HEK293T (cell line): ENCODE measurements at regions not wholly inside any gene's neighbourhood (a gene's known extent, or its start where the extent isn't known, plus 50 kb on each side); places are given as distances from the start of the nearest gene placed in this dataset.

Source experiments
- ARNT ChIP-seq: fragments of 450-650 bp; IDR thresholded peaks from 2 replicates; pipeline ENCODE4 v1.6.1; 2017; ENCODE audit warnings: mild to moderate bottlenecking
- BHLHE40 ChIP-seq: fragments of 450-650 bp; IDR thresholded peaks from 2 replicates; pipeline ENCODE4 v1.6.1; 2016; ENCODE audit warnings: mild to moderate bottlenecking, moderate library complexity, borderline replicate concordance
- CTBP1 ChIP-seq: fragments of 450-650 bp; IDR thresholded peaks from 2 replicates; pipeline ENCODE4 v1.6.1; 2016; ENCODE audit warnings: borderline replicate concordance
- ELF4 ChIP-seq: fragments of 450-650 bp; IDR thresholded peaks from 2 replicates; pipeline ENCODE4 v1.6.1; 2017; ENCODE audit warnings: antibody characterized with exemption
- FOXA1 ChIP-seq: fragments of 450-650 bp; IDR thresholded peaks from 2 replicates; pipeline ENCODE4 v1.6.1; 2016; ENCODE audit warnings: mild to moderate bottlenecking
- FOXK2 ChIP-seq: fragments of 450-650 bp; IDR thresholded peaks from 2 replicates; pipeline ENCODE4 v1.6.1; 2016; ENCODE audit warnings: mild to moderate bottlenecking
- LEF1 ChIP-seq: fragments of 450-650 bp; IDR thresholded peaks from 2 replicates; pipeline ENCODE4 v1.6.1; 2017; ENCODE audit warnings: mild to moderate bottlenecking, borderline replicate concordance
- PKNOX1 ChIP-seq: fragments of 450-650 bp; IDR thresholded peaks from 2 replicates; pipeline ENCODE4 v1.6.1; 2016
- SP1 ChIP-seq: fragments of 450-650 bp; IDR thresholded peaks from 2 replicates; pipeline ENCODE4 v1.6.1; 2017
- TARDBP ChIP-seq: fragments of 450-650 bp; IDR thresholded peaks from 2 replicates; pipeline ENCODE4 v1.6.1; 2016

GRCh38 chr11:121696931-121697670, 244.3 kb upstream of the SORL1-AS1 start:
- TF ChIP-seq SP1 (no peak), FOXK2 (no peak), FOXA1 (no peak), CTBP1 (no peak), PKNOX1 (no peak), ARNT (no peak), LEF1 (no peak), TARDBP (no peak), BHLHE40 (no peak), ELF4 (no peak)
